HG02798 (cell line): ENCODE measurements at regions not wholly inside any gene's neighbourhood (a gene's known extent, or its start where the extent isn't known, plus 50 kb on each side); places are given as distances from the start of the nearest gene placed in this dataset.

Source experiments
- ATAC-seq: cut with Tn5 transposase; IDR thresholded peaks from one replicate; pipeline ENCODE4 v1.9.1; 2021; ENCODE audit warnings: mild to moderate bottlenecking; ENCODE audit not compliant: unreplicated experiment, poor library complexity

DNA sequence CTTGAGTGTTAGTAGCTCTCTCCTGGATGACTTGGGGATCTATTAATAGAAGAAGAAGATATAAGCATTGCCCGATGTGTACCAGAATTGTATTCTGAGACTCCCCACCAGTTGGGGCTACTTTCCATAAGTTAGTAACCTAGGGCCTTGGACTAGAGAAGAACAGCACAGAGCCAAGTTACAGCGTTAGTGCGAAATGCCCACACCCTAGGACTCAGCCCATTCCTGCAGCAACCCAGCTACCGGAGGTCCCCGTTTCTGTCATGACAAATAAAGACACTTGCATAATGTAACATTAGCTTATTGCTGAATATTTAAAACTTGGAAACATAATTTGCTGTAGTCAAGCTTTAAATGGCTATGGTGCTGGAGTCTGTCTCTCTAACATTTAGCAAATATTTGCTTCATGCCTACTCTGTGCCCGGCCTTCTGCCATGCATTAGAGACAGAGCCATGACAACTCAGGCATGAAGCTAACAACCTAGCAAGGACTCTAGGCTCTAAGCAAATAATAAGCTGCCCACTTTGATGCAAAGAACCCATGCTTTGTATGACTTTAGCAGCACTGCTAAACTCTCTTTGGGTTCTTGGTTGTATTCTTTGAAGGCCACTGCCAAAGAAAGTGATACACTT lies 103.4 kb upstream of the COL21A1 start:
- no peak for ATAC-seq

DNA sequence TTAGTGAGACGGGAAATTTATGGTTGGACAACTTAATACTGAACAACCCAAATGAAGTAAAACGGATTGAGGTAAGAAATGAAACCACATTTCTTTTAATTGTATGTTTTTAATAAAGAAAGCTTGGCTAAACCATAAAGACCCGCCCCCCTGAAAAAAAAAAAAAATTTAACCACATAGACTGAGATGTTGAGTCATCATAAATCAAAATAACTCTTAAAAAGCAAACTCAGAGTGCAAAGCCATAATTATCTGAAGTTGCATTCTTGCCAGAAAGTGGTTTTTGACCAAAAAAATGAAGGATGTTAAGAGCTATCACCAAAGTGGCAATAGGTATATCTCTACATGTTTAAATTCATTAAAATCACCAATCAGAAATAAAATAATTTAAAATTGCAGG lies 101.8 kb upstream of the COL21A1 start:
- no peak for ATAC-seq

DNA sequence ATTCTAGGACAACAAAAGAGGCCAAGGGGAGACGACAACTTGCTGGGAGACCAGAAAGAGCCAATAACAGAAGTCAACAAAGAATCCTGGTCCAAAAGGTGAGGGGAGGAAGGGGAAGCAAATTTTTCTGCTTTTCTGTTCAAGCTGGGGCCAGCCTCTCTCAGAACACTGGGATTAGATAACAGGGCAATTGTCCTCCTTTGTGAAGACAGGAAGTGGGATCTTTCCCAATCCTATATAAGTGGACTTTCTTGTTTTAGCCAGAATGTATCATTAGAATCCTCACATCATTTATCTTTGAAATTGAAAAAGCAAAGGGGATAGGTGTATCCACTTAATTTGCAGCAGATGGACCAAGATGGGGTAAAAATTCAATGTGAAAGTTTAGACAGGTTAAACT lies 101.2 kb upstream of the COL21A1 start:
- ATAC-seq = no peak

- ATAC-seq = no peak
These were observed 100.1 kb upstream of the COL21A1 start for GRCh38 chr6:56347526-56347925.

- ATAC-seq = no peak
These were observed 99.6 kb upstream of the COL21A1 start for GRCh38 chr6:56346958-56347357.

- ATAC-seq = no peak
These were observed 98.1 kb upstream of the COL21A1 start for GRCh38 chr6:56345376-56345995.

DNA sequence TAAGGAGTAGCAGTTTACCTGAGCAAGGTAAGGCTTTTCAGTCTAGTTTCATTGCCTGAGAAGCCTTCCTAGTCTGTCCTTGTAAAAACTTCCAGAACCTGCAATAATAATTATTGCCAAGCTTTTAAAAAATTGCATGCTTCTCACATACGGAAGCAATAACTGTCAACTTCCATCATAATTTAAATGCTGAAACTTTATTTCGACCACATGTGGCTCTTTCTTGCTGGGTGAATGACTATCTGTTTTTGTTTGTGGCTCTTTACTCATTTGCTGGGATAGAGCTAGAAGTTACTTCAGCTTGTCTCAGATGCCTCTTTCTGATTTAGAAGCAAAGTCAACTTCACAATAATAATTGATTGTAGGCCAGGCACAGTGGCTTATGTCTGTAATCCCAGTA lies 95.9 kb upstream of the COL21A1 start:
- no peak for ATAC-seq

GRCh38 chr6:56339524-56339923 lies 92.1 kb upstream of the COL21A1 start:
- ATAC-seq = no peak

GRCh38 chr6:56335726-56336125 lies 88.3 kb upstream of the COL21A1 start:
- ATAC-seq = no peak

GRCh38 chr6:56334937-56335336 lies 87.6 kb upstream of the COL21A1 start:
- ATAC-seq = no peak

- ATAC-seq = no peak
These were observed 82.1 kb upstream of the COL21A1 start for GRCh38 chr6:56329271-56330050.

- ATAC-seq = no peak
These were observed 81.3 kb upstream of the COL21A1 start for GRCh38 chr6:56328728-56329090.

- no peak for ATAC-seq
These were observed 80.8 kb upstream of the COL21A1 start for GRCh38 chr6:56327946-56328727.

DNA sequence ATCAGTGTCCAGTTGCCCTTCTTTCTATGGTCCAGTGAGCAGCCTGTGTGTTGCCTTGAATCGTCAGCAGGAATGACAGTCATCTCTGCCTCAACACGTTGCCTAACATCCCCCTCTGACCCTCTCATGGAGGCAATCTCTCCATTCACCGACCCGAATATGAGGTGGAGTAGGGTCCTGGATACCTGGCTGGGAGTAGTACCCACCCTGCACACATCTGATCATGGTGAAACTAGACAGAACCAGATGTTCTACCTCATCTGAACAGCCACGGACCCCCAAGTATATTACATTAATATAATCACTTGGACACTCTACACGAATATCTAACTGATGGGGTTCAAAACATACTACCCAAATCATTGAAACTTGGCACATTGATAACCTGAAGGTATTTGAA lies 77.0 kb upstream of the COL21A1 start:
- no peak for ATAC-seq

GRCh38 chr6:56318851-56319250 lies 71.5 kb upstream of the COL21A1 start:
- no peak for ATAC-seq

- no peak for ATAC-seq
These were observed 67.5 kb upstream of the COL21A1 start for GRCh38 chr6:56314683-56315523.

DNA sequence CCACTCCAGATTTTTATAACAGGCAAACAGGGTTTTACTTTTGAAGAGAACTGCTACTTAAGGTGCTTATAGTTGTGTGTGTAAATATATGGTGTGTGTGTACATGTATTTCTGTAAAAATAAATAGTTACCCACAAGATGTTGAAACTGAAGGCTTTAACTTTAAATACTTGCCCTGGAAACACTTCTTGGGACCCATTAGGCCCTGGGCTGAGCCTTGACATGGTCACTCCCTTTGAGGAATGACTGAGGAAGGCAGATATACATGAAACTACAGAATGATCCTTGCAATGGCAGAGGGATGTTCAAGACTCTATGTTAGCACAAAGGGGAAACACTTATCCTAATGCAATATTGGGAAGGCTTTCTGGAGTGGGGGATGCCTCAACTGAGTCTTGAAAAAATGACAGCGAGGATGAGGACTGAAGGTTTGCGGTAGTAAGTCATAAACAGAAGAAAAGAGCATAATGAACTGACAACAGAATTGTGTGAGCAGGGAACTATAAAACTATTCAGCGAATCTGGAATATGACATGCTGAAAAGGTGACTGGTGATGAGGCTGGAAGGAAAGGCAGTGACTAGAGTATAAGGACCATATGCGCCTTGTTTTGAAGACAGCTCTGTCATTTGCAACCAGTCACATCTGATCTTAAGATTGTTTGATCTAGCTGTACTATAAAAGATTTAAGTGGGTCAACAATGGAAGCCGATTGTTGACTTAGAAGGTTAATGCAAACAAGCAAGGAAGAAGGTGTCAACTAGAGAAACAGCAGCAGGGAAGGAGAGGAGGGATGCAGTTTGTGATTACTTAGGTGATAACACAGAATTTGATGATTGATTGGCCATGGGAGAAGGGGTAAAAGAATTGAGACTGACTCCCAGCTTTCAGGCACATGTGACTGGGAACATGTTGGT lies 64.4 kb upstream of the COL21A1 start:
- no peak for ATAC-seq

DNA sequence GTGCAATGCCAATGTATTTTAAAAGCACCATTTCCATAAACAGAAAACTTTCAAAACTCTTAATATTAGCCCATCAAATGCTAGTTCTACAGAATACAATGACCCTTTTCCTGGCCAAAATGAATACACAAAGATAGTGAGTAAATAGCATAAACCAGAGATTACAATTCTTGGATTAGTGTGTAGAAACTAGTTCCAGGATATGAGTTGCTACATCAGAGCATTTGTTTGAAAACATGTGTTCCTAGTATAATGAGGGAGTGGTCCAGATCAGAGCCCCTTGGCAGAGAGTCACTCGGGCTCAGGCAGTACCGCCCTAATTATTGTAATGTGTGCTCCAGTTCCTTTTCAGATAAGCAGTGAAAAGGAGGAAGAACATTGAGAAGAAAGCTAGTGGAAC lies 63.7 kb upstream of the COL21A1 start:
- no peak for ATAC-seq

GRCh38 chr6:56310241-56310640 lies 62.9 kb upstream of the COL21A1 start:
- ATAC-seq = no peak
